Glomerular visceral epithelial cell (primary cell): ENCODE measurements at regions not wholly inside any gene's neighbourhood (a gene's known extent, or its start where the extent isn't known, plus 50 kb on each side); places are given as distances from the start of the nearest gene placed in this dataset.
A peak's percentile ranks its signal among the peaks of the same experiment; 100 is the strongest.
"Not testable (repeated sequence)": the region's sequence is repeated elsewhere in the genome, so short reads cannot be mapped to it uniquely, and the experiment has no call there.

ENCODE experiments used
- DNase-seq: peaks from one replicate; pipeline ENCODE4 v3.0.0-alpha.2; 2016; ENCODE audit errors: extremely low spot score

DNA sequence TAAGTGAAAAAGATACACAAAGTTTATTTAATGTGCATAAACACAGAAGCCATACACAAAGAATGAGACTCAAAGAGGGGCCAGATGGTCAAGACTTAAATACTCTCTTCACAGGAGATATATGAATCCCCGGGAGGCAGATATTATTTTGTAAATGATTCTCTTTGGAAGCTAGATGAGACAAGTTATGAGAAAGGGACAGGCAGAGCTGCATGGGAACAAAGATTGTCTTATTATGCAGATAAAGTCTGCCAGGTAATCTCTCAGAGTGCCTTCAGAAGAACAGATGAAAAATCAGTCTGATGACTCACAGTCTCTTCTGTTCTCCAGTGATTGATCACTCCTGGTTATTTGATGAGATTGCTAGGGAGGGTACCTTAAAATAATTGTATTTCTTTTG lies 89.0 kb downstream of the NAF1 start:
- DNase-seq = no peak

DNA sequence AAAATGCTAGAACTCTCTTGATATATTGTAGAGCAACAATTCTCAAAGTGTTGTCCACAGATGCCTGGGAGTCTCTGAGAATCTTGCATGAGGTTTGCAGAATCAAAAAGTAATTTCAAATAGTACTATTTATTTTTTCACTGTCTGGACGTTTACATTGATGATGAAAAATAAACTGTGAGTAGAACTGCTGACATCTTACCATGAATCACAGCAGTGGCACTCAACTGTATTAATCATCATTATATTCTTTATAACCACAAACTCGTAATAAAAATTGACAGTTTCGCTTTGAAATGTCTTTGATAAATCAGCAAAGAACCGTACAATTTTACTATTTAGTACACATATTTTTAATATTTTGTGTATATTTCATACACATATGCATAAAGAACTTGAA lies 94.5 kb downstream of the NAF1 start:
- DNase-seq = no peak

DNA sequence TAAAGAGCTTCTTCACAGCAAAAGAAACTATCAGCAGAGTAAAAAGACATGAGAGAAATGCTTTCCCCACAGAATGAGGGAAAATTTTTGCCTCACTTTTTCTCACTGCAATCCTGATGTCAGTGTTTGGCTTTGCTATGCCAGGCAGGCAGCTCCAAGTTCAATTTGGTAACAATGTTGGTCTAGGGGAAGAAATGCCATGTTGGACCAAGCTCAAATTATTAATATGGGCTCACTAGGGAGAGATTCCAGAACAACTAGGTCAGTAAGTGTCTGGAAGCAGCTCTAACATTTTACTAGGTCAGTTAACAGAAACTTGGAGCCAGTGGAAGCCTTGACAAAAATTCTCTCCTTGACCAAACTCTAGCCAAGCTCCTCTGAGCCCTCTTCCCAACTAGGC lies 95.4 kb downstream of the NAF1 start:
- no peak for DNase-seq

DNA sequence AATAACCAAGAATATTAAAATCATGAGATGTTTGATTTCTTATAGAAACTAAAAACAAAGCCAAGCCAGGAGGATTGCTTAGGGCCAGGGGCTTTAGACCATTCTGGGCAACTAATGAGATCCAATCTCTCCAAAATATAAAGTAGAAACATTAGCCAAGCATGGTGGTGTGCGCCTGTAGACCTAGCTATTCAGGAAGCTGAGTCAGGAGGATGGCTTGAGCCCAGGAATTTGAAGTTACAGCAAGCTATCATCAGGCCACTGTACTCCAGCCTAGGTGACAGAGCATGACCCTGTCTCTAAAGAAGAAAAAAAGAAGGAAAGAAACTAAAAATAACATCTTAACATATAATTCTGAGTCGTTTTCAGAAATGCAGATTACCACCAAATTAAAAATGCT lies 96.7 kb downstream of the NAF1 start:
- DNase-seq = no peak

DNA sequence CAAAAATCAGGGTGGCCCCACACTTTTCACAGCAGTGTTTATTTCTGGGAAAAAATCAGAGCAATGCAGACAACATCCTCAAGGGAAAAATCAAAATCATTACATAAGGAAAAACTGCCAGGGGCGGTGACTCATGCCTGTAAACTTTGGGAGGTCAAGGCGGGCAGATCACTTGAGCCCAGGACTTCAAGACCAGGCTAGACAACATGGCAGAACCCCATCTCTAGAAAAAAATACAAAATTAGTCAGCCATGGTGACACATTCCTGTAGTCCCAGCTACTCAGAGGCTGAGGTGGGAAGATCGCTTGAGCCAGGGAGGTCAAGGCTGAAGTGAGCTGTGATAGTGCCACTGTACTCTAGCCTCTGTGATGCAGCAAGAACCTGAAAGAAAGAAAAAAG lies 102.8 kb downstream of the NAF1 start:
- DNase-seq = peak; percentile 47

DNA sequence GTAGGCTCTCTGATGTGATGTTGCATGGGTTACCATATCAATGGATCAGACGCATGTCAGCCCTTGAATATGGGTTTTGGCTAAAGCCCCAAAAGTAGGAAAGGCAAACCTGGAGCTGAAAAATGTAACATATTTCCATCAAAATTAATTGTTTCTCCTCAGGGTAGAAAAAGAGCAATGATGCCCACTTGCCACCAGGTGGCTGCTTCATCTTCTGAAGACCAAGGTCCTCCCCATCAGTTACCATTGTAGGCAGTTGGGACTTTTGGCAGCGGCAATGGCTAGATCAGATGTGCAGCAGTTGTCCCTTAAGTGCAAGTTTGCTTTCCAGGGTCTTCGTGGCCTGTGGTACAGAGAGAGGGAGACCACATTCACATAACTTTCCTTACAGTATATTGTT lies 118.2 kb downstream of the NAF1 start:
- peak; percentile 25 for DNase-seq

DNA sequence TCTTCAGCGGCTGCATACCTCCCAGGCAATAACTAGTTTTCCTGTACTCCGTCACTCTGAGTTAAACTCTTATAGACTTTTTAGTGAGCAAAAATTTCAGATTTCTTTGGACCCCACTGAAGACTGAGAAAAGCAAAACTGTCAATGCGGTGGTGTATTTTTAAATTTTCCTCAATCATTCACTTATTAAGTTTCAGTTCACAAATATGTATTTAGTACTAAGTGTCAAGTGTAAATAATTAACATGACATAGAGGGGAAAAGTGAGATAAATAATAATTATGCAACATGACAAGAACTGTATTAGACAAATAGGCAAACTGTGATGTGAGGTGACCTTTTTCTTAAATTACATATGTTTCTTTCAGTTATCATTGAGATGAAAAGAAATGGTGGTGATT lies 124.4 kb downstream of the NAF1 start:
- no peak for DNase-seq

DNA sequence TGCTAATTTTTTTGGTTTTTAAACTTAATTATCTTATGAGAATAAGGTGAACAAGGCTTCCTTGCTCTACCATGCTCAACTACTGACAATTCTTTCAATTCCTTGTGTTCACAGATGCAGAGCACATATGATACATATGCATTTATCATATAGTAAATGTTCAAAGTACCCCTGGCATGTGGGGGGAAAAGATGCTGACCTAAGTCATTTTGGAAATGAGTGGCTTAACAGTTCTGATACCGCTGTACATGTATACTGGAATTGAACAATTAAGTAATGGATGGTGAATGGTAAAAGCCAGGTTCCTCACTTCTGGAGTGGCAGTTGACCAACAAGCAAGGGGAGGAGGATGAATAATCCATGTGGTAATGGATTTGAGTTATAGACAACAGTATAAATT lies 149.6 kb downstream of the NAF1 start:
- DNase-seq = no peak

DNA sequence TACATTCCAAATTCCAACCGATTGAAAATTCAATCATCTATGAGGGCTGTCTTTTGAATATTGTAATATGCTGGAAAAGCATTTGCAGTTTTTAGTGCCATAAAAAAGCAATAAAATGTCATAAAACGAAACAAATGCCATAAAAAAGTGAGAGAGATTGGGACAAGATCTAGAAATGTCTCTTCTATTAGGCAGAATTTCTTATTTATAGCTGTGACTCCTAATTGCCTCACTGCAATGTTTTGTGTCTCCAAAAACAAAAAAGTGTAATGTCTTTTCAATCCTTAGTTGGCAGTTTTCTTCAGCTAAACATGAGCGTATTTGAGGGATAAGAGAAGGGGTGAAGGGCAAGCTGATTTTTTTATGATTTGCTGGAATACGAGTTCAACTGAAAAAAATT lies 153.9 kb downstream of the NAF1 start:
- DNase-seq = no peak

DNA sequence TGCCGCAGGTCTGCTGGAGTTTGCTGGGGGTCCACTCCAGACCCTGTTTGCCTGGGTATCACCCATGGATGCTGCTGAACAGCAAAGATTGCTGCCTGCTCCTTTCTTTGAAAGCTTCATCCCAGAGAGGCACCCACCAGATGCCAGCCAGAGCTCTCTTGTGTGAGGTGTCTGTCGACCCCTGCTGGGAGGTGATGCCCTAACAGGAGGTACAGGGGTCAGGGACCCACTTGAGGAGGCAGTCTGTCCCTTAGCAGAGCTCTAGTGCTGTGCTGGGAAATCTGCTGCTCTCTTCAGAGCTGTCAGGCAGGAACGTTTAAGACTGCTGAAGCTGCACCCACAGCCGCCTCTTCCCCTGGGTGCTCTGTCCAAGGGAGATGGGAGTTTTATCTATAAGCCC lies 162.7 kb downstream of the NAF1 start:
- DNase-seq = no peak

DNA sequence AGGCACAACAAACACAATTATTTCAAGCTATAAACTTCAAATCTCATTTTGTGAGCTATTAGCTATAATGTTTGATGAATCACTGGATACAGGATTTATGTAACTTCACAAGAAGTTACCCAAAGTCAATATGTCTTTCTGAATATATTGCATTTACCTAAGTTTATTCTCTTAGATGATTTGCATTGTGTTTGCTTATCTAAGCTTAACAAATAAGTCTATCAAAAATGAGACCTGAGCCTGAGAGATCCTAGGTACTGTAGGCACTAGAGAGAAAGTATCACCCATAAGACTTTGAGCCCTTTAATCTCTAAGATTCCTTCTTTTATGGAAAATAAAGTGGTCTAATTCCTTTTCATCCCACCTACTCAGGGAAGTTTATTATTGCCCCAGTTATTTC lies 178.2 kb downstream of the NAF1 start:
- DNase-seq = no peak

DNA sequence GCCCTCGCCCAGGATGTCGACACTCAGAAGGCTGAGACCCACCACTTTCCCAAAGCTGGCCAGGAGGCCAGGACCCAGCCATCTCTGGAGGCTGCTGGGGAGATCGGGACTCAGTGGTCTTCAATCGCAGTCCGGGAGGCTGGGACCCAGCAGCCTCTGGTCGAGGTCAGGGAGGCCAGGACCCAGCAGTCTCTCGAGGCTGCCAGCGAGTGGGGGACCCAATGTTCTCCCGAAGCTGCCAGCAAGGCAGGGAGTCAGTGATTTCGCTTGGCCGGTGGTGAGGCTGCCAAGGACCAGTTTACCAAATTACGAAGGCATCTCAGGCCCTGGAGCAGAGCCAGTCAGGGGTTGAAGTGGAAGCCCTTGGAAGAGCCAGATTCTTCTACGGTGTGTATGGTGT lies 181.6 kb downstream of the NAF1 start:
- DNase-seq = no peak

DNA sequence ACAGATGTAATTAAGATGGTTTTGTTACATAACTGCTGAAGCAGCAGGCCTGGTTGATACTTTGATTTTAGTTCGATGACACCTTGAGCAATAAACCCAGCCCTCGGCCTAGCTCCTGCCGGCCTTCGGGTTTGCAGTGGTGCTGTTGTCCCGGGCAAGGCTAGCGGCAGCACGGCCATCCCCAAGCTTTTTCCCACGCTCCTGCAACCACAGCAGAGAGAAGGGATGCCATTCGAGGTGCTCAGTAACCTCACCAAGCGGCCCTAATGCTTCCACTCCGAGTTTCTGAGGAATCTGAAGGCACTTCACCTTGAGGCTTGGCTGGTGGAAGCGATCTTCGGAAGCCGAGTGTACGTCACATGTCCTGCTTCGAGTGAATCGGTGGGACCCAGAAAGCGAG lies 182.1 kb downstream of the NAF1 start:
- no peak for DNase-seq

DNA sequence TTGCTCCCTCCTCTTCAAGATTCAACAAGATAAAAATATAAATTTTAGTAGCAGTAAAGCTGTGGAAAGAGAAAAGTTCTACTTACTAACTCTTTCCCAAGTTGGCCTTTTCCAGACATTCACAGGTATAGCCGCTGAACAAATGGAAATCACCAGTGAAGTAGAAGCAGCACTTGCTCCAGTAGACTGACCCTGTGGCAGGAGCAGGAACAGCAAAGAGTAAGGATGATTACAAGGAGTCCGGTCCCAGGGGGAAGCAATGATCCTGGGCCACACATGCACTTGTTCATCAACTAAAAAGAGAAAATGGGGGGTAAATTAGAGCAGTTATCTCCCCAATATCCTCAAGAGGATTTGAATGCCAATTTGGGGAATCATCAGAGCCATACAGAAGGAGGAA lies 184.9 kb downstream of the NAF1 start:
- no peak for DNase-seq

DNA sequence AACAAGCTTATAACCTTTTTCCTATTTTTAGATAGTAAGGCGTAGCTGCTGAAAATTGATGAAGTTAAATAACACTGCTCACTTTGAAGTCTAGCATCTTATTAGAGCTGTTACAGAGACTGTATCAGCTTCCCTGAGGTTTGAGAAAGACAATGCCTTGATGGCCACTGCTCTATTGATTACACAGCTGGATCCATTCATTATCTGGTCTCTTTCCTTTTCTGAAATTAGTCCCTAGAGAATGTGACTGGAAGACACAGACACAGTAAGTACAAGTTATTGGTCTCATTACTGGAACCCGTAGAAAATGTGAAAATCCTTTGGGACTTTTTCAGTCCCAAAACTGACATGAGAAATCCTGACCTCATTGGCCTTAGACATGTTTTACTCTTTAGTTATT lies 188.3 kb downstream of the NAF1 start:
- no peak for DNase-seq

DNA sequence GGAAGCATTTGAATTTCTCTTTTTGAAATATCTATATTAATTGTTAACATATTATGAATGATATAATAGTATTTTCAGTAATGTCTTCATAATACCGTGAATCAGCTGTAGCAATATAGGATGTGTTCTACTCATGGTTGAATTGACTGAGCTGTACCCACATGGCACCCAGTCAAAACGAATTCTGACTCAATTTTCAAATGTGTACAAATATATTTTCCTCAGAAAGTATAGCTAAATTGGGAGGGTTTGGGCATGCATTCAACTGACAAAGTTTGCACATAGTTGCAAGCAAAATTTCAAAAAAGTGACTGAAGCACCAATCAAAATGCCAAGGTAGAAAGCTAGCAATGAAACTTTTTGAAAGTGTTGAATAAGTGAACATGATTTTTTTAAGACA lies 188.9 kb downstream of the NAF1 start:
- no peak for DNase-seq

DNA sequence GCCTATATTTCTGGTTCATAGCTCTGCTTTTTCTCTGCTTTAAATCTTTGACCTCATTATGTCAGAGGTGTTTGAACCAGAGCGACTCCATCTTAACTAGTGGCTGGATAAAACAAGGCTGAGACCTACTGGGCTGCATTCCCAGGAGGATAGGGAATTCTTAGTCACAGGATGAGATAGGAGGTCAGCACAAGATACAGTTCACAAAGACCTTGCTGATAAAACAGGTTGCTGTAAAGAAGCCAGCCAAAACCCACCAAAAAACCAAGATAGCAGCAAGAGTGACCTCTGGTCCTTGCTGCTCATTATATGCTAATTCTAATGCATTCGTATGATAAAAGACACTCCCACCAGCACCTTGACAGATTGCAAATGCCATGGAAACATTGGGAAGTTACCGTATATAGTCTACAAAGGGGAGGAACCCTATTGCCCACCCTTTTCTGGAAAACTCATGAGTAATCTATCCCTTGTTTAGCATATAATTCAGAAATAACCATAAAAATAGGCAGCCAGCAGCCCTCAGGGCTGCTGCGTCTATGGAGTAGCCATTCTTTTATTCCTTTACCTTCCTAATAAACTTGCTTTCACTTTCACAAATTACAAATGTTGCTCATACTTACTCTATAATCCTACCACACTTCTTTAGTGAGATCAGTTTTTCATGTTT lies 193.9 kb downstream of the NAF1 start:
- no peak for DNase-seq

DNA sequence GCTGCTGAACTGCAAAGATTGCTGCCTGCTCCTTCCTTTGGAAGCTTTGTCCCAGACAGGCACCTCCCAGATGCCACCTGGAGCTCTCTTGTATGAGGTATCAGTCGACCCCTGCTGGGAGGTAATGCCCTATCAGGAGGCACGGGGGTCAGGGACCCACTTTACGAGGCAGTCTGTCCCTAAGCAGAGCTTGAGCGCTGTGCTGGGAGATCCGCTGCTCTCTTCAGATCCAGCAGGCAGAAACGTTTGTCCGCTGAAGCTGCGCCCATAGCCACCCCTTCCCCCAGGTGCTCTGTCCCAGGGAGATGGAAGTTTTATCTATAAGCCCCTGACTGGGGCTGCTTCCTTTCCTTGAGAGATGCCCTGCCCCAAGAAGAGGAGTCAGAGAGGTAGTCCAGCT lies 197.5 kb downstream of the NAF1 start:
- DNase-seq = no peak

DNA sequence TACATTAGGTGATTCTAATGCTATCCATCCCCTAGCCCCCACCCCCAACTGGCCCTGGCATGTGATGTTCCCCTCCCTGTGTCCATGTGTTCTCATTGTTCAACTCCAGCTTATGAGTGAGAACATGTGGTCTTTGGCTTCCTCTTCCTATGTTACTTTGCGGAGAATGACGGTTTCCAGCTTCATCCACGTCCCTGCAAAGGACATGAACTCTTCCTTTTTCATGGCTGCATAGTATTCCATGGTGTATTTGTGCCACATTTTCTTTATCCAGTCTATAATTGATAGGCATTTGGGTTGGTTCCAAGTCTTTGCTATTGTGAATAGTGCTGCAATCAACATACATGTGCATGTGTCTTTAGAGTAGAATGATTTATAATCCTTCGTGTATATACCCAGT lies 200.7 kb downstream of the NAF1 start:
- not testable (repeated sequence) for DNase-seq

DNA sequence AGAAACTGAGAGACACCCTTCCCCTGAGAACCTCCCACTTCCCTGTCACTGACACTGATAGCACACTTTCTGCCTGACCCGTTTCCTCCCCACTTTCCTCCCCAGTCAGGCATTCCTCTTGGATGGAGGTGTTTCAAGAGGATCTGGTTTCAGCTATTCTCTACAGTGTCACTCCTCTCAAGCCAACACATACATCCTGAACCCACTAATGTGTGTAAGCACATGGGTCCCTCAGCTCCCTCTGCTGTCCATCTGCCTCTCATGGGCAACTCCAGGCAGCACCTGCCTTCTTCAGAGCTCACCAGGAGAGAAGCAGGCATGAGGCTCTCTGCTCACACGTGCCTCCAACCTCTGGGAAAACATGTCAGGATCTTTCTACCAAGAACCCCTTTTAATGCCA lies 207.6 kb downstream of the NAF1 start:
- DNase-seq = peak; percentile 28

DNA sequence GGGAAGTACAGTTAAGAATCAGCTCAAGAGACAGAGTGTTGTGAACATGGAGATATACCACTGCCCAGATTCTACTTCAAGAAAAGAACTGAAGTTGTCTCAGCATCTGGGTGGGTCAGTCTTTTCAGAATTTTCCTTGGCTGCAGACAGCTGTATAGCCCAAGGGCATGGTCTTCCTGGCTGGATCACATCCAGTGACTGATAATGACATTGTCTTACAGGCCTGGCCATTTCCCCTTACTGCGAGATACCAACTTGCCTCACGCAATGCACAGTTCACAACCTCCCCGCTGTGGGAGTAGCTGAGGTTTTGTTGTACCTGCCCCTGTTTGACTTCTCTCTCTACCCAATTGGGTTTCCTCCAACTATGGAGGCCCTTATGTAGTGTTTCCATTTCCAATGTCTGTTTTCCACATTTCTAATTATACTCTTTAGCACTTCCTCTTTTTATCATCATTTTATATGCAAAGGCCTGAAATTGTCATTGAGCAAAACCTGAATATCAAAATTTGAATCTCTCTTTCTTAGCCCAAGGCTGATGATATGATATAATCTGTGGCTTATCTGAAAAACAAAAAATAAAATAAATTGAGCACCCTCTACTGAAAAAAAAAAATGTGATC lies 209.1 kb downstream of the NAF1 start:
- no peak for DNase-seq

DNA sequence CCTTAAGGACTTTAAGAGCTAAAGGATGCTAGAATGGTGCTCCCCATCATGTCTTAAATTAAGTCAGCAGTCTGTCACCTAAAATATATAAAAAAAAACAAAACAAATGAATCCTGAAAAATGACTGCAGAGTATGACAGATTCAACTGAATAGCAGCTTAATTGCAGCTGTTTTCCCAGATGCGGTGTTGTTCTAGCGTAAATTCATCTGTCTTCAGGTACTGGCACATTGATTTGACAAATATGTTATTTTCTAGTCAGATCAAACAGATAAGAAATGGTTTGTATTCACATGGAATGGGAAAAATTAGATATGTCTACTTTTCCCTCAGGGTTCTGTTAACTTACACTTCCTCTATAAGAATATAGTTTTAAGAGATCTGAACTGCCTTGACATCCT lies 211.7 kb downstream of the NAF1 start:
- DNase-seq = no peak

DNA sequence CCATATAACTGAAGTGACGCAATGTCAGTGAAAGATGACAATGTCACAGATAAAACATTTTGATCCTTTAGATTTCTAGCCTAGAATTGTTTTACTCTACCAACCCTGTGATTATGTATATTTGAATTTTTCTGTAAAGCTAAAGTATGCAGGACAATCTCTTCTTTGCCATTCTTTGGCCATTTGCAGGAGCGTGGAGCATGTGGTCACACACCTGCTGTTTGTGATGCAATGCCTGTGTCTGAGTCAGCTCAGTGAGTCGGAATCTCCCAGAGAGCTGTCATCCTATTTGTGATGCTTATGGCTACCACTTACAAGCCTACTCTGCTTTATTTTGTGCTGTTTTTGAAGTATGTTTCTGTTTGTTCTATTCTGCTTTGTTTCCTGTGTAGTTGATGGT lies 214.5 kb downstream of the NAF1 start:
- peak; percentile 66 for DNase-seq

DNA sequence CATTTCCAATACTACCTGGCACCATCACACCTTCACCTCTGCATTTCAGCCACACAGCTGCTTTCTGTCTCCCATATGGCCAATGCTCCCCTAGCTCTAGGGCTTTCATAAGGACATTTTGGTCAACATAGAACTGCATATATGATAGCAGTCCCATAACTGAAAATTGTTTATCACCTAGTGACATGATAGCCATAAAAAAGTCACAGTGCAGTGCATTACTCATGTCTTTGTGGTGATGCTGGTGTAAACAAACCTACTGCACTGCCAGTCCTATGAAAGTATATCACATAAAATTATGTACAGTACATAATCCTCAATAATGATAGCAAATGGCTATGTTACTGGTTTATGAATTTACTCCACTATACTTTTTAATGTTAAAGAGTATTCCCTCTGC lies 221.0 kb downstream of the NAF1 start:
- DNase-seq = no peak
